HCT116 (cell line): ENCODE measurements at regions not wholly inside any gene's neighbourhood (a gene's known extent, or its start where the extent isn't known, plus 50 kb on each side); places are given as distances from the start of the nearest gene placed in this dataset.
"Not testable (repeated sequence)": the region's sequence is repeated elsewhere in the genome, so short reads cannot be mapped to it uniquely, and the experiment has no call there.

Experiments
- ATAC-seq: fragments of 200-7000 bp; cut with Tn5 transposase; 2 replicates; pipeline ENCODE4 v1.9.1; 2020; ENCODE audit warnings: mild to moderate bottlenecking, moderate library complexity
- BruUV-seq: library from RNA; stranded (reverse); fragments of 400-500 nt; replicated peaks from 2 replicates; lab custom pipeline; 2021; lab: Mats Ljungman, UMichigan
- CTCF ChIA-PET: fragments of 300-600 bp; sonication (Branson Sonifier 250); formaldehyde crosslinking; loops from one replicate; lab custom pipeline; 2021; ENCODE audit warnings: antibody characterized with exemption; lab: Charles Lee
- POLR2A ChIA-PET: fragments of 300-600, 350-600 bp; sonication (Branson Sonifier 250); formaldehyde crosslinking; loops from one replicate; lab custom pipeline; 2021; ENCODE audit warnings: antibody characterized with exemption; lab: Charles Lee
- RAD21 ChIA-PET, 2 experiments: fragments of 300-600 bp; sonication (Branson Sonifier 250); formaldehyde crosslinking; loops; one replicate each; lab custom pipeline; 2023; ENCODE audit warnings: low total read pairs in 2 of 2; ENCODE audit not compliant: uncharacterized antibody in 2 of 2, unreplicated experiment in 2 of 2, low non-redundant PET in 1 of 2; lab: Charles Lee
- DNase-seq: peaks from one replicate; pipeline ENCODE4 v3.0.0-alpha.2; 2010; ENCODE audit warnings: low read depth, low spot score
- H2AFZ ChIP-seq: fragments of 200-600 bp; shearing (Covaris generic), sonication (generic); 2 replicates; pipeline ENCODE4 v1.6.1; 2017; ENCODE audit warnings: low read depth, mixed run types, mixed read lengths, antibody characterized with exemption, low read length; ENCODE audit not compliant: poor library complexity, severe bottlenecking
- H3K27ac ChIP-seq: 2 replicates; pipeline ENCODE4 v1.5.1; 2012; ENCODE audit warnings: low read depth, low read length
- H3K27me3 ChIP-seq: fragments of 200-600 bp; sonication (generic); 2 replicates; pipeline ENCODE4 v1.6.1; 2016; ENCODE audit warnings: mixed run types, low read length, mixed read lengths; ENCODE audit not compliant: insufficient read depth
- H3K36me3 ChIP-seq, 2 experiments: fragments of 200-500 bp in 1 of 2; fragments of 200-600 bp in 1 of 2; sonication (Bioruptor generic) in 1 of 2; sonication (generic) in 1 of 2; 2 replicates each; pipeline versions ENCODE4 v1.5.1 to v1.6.1; 2014 to 2016; ENCODE audit warnings: low read length in 2 of 2, inconsistent platforms in 1 of 2, mixed read lengths in 1 of 2, mixed run types in 1 of 2; ENCODE audit not compliant: insufficient read depth in 2 of 2, control insufficient read depth in 1 of 2
- H3K4me1 ChIP-seq, 2 experiments: fragments of 200-600 bp in 1 of 2; sonication (generic) in 1 of 2; 2 replicates each; pipeline versions ENCODE4 v1.5.1 to v1.6.1; 2012 to 2017; ENCODE audit warnings: low read length in 2 of 2, inconsistent platforms in 1 of 2, mild to moderate bottlenecking in 1 of 2, mixed read lengths in 1 of 2, mixed run types in 1 of 2, moderate library complexity in 1 of 2; ENCODE audit not compliant: insufficient read depth in 2 of 2, control insufficient read depth in 1 of 2
- H3K4me2 ChIP-seq: fragments of 200-600 bp; sonication (generic); 2 replicates; pipeline ENCODE4 v1.6.1; 2017; ENCODE audit warnings: mixed run types, low read length, mixed read lengths
- H3K4me3 ChIP-seq, 2 experiments: fragments of 200-600 bp in 1 of 2; sonication (generic) in 1 of 2; replicated peaks in 1 of 2; 2 replicates each; pipeline ENCODE4 v1.5.1; 2011 to 2016; ENCODE audit warnings: low read length in 2 of 2, control low read depth in 1 of 2, low read depth in 1 of 2, mild to moderate bottlenecking in 1 of 2, mixed read lengths in 1 of 2, mixed run types in 1 of 2
- H3K79me2 ChIP-seq: fragments of 200-600 bp; sonication (generic); 2 replicates; pipeline ENCODE4 v1.6.1; 2017; ENCODE audit warnings: mild to moderate bottlenecking, mixed run types, low read length, moderate library complexity, mixed read lengths; ENCODE audit not compliant: insufficient read depth
- H3K9ac ChIP-seq: fragments of 200-600 bp; sonication (generic); 2 replicates; pipeline ENCODE4 v1.6.1; 2016; ENCODE audit warnings: low read length, mixed read lengths
- H3K9me2 ChIP-seq: fragments of 200-600 bp; sonication (generic), shearing (Covaris generic); 2 replicates; pipeline ENCODE4 v1.6.1; 2017; ENCODE audit warnings: mixed run types, mild to moderate bottlenecking, moderate library complexity; ENCODE audit not compliant: insufficient read depth
- H3K9me3 ChIP-seq, 2 experiments: fragments of 200-500 bp in 1 of 2; fragments of 200-600 bp in 1 of 2; sonication (Bioruptor generic) in 1 of 2; sonication (generic) in 1 of 2; 2 replicates each; pipeline ENCODE4 v1.6.1; 2014 to 2017; ENCODE audit warnings: low read length in 2 of 2, mixed read lengths in 2 of 2, inconsistent platforms in 1 of 2, low read depth in 1 of 2, mild to moderate bottlenecking in 1 of 2, mixed run types in 1 of 2, moderate library complexity in 1 of 2; ENCODE audit not compliant: control insufficient read depth in 1 of 2, insufficient read depth in 1 of 2
- H4K20me1 ChIP-seq: fragments of 200-600 bp; sonication (generic), shearing (Covaris generic); 2 replicates; pipeline ENCODE4 v1.6.1; 2017; ENCODE audit warnings: mixed run types, mild to moderate bottlenecking, moderate library complexity; ENCODE audit not compliant: insufficient read depth
- CBX3 ChIP-seq: IDR thresholded peaks from 2 replicates; pipeline ENCODE4 v1.6.1; 2012; ENCODE audit warnings: low read depth
- JUND ChIP-seq: IDR thresholded peaks from 2 replicates; pipeline ENCODE4 v1.6.1; 2012
- RAD21 ChIP-seq: IDR thresholded peaks from 2 replicates; pipeline ENCODE4 v1.6.1; 2012; ENCODE audit warnings: low read depth, mild to moderate bottlenecking
- SIN3A ChIP-seq: IDR thresholded peaks from 2 replicates; pipeline ENCODE4 v1.6.1; 2012; ENCODE audit warnings: low read depth
- ZFX ChIP-seq: fragments of 450-650 bp; IDR thresholded peaks from 2 replicates; pipeline ENCODE4 v1.6.1; 2017
- intact Hi-C: fragments of 100-400 bp; cut with micrococcal nuclease; formaldehyde crosslinking; loops from 2 replicates; pipeline ENCODE4 v1.10.0; 2022
- TF ChIP-seq, protein P1 (sequence below), 3 experiments: fragments of 200-600 bp in 1 of 3; sonication (generic) in 1 of 3; IDR thresholded peaks in 2 of 3; conservative IDR thresholded peaks in 1 of 3; 2 replicates each; pipeline ENCODE4 v1.5.1; 2012 to 2017; ENCODE audit warnings: low read depth in 2 of 3, low read length in 2 of 3, antibody characterized with exemption in 1 of 3, borderline replicate concordance in 1 of 3, control low read depth in 1 of 3, mild to moderate bottlenecking in 1 of 3, mixed read lengths in 1 of 3, mixed run types in 1 of 3, moderate library complexity in 1 of 3; ENCODE audit not compliant: insufficient read depth in 1 of 3

DNA sequence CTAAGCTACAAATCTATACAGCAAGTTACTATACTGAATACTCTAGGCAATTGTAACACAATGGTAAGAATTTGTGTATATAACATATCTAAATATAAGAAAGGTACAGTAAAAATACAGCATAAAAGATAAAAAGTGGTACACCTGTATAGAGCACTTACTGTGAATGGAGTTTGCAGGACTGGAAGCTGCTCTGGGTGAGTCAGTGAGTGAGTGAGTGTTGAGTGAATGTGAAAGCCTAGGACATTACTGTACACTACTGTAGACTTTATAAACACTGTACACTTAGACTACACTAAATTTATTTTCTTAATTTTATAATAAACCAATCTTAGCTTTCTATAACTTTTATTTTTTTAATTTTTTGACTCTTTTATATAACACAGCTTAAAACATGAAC lies 123.1 kb downstream of the ZMAT3 start:
- Histone ChIP-seq H3K27me3 (no peaks in the 10 kb centered on the region), H3K9me3 (no peaks in the 10 kb centered on the region), H3K4me1 (no peaks in the 10 kb centered on the region), H2AFZ (no peak overlapping the region), H3K4me3 (no peak overlapping the region), H3K9me2 (no peaks in the 10 kb centered on the region), H3K9ac (no peak overlapping the region), H3K27ac (no peak overlapping the region), H3K79me2 (no peaks in the 10 kb centered on the region), H4K20me1 (no peaks in the 10 kb centered on the region), H3K4me2 (no peak overlapping the region), H3K36me3 (no peaks in the 10 kb centered on the region)
- intact Hi-C loops, result loop anchor here (5.0 kb wide), 1 partner anchor 511 kb away; no protein-coding TSS in a partner anchor
- no TSS peak for BruUV-seq
- ChIA-PET POLR2A (no interaction called here), CTCF (interaction anchor here (1.1 to 1.4 kb wide), 2 partner anchors 505 to 512 kb away, joined by 4 to 5 read pairs; no protein-coding TSS in a partner anchor), RAD21 (no interaction called here)
- no peak for TF ChIP-seq JUND
- no peak for TF ChIP-seq CBX3
- no peak for TF ChIP-seq ZFX
- DNase-seq (no peak), ATAC-seq (no peak)

DNA sequence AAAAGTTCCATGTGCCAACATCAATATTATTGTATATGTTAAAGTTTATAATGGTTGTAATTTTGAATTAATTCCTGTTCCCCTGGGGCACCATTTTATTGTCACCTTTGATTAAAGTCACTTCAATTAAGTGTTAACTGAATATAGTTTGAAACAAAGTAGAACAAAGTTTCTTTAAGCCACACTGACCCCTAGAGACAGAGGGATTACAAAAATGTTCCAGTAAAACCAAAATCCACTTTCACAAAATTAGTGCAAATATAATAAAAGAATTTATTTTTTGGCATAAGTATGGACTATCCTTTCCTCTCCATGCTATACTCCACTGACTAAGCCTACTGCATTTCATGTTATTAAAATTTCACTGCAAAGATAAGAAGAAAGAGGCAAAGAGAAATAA lies 123.9 kb downstream of the ZMAT3 start:
- Histone ChIP-seq H3K36me3 (no peaks in the 10 kb centered on the region), H3K4me3 (no peak overlapping the region), H3K9ac (no peak overlapping the region), H2AFZ (no peak overlapping the region), H4K20me1 (no peaks in the 10 kb centered on the region), H3K9me2 (no peaks in the 10 kb centered on the region), H3K4me1 (no peaks in the 10 kb centered on the region), H3K27ac (no peak overlapping the region), H3K27me3 (no peaks in the 10 kb centered on the region), H3K4me2 (no peak overlapping the region), H3K9me3 (no peaks in the 10 kb centered on the region), H3K79me2 (no peaks in the 10 kb centered on the region)
- CTCF ChIA-PET, result interaction anchor here (1.1 to 1.4 kb wide), 2 partner anchors 504 to 511 kb away, joined by 4 to 5 read pairs; no protein-coding TSS in a partner anchor
- POLR2A ChIA-PET, result no interaction called here
- DNase-seq (no peak), ATAC-seq (no peak)
- intact Hi-C loops, result loop anchor here (5.0 kb wide), 1 partner anchor 510 kb away; no protein-coding TSS in a partner anchor
- RAD21 ChIA-PET, result no interaction called here
- no peak for TF ChIP-seq JUND
- TF ChIP-seq RAD21, result peak; percentile 54
- TF ChIP-seq SIN3A, result no peak
- TF ChIP-seq, protein P1, sequence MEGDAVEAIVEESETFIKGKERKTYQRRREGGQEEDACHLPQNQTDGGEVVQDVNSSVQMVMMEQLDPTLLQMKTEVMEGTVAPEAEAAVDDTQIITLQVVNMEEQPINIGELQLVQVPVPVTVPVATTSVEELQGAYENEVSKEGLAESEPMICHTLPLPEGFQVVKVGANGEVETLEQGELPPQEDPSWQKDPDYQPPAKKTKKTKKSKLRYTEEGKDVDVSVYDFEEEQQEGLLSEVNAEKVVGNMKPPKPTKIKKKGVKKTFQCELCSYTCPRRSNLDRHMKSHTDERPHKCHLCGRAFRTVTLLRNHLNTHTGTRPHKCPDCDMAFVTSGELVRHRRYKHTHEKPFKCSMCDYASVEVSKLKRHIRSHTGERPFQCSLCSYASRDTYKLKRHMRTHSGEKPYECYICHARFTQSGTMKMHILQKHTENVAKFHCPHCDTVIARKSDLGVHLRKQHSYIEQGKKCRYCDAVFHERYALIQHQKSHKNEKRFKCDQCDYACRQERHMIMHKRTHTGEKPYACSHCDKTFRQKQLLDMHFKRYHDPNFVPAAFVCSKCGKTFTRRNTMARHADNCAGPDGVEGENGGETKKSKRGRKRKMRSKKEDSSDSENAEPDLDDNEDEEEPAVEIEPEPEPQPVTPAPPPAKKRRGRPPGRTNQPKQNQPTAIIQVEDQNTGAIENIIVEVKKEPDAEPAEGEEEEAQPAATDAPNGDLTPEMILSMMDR (IDR thresholded peaks at IDR 0.05 in 2 of 3, conservative IDR thresholded peaks at IDR 0.05 in 1 of 3; ENCODE audit: borderline replicate concordance in 1 of 3, insufficient read depth in 1 of 3, low read depth in 2 of 3, low read length in 2 of 3), result peak in 1 of 3 experiments; percentile 31; a peak in 2 of 6 replicates
- BruUV-seq, result no TSS peak

DNA sequence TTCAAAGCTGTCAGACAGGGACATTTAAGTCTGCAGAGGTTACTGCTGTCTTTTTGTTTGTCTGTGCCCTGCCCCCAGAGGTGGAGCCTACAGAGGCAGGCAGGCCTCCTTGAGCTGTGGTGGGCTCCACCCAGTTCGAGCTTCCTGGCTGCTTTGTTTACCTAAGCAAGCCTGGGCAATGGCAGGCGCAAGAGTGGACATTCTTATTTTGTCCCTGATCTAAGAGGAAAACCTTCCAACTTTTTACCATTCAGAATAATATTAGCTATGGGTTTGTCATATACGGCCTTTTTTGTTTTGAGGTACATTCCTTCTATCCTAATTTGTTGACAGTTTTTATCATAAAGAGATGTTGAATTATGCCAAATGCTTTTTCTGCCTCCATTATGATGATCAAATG lies 129.3 kb downstream of the ZMAT3 start:
- H3K9ac ChIP-seq, ATAC-seq, DNase-seq, H2AFZ ChIP-seq, H3K9me3 ChIP-seq, BruUV-seq, CTCF ChIA-PET, H3K27me3 ChIP-seq, H3K9me2 ChIP-seq, POLR2A ChIA-PET, H3K36me3 ChIP-seq, H3K4me3 ChIP-seq, H3K27ac ChIP-seq, H3K4me2 ChIP-seq, H4K20me1 ChIP-seq, intact Hi-C loops, H3K4me1 ChIP-seq, H3K79me2 ChIP-seq, RAD21 ChIA-PET: not testable (repeated sequence)
